Nucleus accumbens (tissue), 56 donors: ENCODE measurements at regions not wholly inside any gene's neighbourhood (a gene's known extent, or its start where the extent isn't known, plus 50 kb on each side); places are given as distances from the start of the nearest gene placed in this dataset.

Source experiments
- DNase-seq, 56 donors: peaks; one replicate each; lab custom pipeline; 2025; lab: John Stamatoyannopoulos, UW

DNA sequence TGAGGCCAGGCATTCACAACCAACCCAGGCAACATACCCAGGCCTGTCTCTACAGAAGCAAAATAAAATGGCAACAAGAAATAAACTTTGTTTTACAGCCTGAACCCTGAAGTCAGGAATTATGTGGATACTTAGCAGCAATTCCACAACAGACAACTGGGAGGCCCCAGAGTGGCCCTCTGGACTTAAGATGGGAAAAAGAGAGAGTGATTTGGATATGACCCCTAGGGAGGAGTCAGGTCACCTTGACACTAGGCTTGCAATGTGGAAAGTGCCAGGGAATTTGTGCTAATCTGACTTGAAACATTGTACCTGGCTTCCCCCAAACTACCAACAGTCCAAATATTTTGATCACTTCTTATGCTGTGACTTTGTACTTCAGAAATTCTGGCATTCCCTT is 193.1 kb downstream of the PARM1 start:
- DNase-seq: no peak

DNA sequence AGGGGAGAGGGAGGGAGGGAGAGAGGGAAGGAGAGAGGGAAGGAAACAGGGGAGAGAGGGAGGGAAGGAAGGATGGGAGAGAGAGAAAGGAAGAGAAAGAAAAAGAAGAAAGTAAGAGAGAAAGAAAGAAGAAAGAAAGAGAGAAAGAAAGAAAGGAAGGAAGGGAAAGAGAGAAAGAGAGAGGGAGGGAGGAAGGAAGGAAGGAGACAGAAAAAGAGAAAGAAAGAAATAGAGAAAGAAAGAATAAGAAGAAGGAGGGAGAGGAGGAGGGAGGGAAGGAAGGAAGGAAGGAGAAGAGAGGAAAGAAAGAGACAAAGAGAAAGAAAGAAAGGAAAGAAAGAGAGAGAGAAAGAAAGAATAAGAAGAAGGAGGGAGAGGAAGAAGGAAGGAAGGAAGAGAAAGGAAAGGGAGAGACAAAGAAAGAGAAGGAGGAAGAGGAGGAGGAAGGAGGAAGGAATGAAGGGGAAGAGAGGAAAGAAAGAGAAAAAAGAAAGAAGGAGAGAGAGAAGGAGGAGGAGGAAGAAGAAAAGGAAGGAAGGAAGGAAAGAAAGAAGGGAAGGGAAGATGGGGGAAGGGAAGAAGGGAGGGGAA is 189.6 kb downstream of the PARM1 start:
- no peak for DNase-seq

DNA sequence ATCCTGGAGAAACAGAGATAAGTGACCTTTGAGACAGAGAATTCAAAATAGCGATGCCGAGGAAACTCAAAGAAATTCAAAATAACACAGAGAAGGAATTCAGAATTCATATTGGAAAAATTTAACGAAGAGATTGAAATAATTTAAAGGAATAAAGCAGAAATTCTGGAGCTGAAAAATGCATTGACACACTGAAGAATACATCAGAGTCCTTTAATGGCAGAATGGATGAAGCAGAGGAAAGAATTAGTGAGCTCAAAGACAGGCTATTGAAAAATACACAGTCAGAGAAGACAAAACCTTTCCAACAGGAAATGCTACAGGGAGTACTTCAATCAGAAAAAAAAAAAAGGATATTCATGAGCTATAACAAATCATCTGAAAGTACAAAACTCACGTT is 185.8 kb downstream of the PARM1 start:
- DNase-seq: no peak

DNA sequence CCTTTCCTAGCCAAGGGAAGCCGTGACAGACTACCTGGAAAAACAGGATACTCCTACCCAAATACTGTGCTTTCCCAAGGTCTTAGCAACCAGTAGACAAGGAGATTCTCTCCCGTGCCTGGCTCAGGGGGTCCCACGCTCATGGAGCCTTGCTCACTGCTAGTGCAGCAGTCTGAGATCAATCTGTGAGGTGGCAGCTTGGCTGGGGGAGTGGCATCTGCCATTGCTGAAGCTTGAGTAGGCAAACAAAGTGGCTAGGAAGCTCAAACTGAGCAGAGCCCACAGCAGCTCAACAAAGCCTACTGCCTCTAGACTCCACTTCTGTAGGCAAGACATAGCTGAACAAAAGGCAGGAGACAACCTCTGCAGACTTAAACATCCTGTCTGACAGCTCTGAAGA is 177.1 kb downstream of the PARM1 start:
- no peak for DNase-seq

DNA sequence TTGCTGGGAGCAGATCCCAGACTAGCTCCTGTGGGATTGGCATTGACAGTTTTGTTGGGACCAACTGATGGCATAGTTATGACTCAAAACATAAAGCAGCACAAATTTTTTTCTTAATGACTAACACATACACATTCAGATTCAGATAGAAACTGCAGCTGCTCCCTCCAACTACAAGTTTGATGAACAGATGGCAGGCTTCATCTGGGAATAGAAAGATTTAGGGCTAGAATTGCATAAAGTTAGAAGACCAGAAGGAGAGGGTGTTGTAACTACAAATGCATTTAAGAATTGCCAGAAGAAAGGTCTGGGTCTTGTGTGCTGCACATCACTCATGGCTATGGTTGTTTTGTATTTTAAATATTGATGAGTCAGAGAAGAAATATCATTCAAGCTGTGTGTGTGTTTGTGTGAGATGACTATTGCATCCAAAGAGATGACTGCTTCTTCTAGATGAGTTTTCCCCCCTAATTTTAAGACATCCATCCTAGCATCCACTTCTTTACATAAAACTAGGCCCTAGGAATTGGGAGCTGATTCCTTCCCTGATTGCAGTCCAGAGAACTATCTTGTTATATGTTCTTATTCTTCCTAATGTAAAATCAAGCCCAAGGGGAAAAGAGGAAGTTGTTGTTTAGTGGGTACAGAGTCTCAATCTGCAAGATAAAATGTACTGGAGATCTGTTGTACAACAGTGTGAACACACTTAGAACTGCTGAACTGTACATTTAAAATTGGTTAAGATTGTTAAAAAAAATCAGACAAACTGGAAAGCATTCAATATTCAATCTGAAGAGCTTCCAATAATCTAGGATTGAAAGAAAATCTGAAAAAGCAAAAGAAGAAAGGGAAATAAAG is 175.1 kb downstream of the PARM1 start:
- no peak for DNase-seq

DNA sequence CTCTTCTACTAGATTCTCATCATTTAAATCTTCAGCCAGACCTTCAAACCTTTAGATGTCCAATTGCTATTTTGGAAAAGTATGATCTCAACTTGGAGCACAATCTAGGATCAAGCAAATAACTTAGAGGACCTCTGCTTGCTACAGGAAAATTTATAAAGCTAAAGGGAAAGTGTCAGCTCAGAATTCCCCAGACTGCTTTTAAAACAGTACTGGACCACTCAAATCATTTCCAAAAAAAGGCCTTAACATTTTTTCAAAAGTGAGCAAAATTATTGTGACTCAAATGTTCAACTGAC is 169.8 kb downstream of the PARM1 start:
- DNase-seq: no peak

DNA sequence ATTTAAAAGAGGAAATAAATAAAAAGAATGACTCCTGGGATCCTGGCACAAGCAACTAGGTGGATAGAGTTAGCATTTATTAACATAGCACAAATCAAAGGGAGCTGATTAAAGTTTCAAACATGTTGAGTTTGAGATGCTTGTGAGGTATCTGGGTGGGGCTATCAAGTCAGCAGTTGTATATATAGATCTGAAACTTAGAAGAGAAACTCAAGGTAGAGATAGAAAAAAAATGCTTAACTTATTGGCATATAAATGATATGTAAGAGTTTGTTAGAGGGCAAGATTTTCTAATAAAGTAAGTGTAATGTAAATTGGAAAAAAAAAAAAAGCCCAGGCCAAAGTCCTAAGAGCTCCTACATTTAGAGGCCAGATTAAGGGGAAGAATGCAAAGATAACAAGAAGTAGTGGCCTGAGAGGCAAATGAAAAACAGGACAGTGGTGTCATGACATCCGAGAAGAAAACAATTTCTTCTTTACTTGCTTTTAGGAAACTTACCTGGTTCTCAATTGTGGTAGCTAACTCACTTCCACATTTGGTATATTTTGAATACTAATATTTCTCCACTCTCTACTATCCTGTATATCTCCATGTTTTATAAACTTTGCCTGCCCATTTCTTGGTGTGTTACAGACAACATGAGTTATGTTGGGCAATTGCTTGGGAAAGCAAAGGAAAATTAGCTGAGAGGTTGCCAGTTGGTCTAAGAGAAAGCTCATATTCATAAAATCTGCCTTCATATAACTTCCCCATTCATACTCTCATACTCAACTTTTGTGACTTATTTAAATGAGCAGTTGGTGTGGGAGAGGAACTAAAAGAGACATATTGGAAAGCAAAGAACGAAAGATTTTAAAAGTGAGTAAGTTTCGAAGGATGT is 169.2 kb downstream of the PARM1 start:
- DNase-seq: no peak
